Naive thymus-derived CD8-positive, alpha-beta T cell (primary cell): ENCODE measurements at regions not wholly inside any gene's neighbourhood (a gene's known extent, or its start where the extent isn't known, plus 50 kb on each side); places are given as distances from the start of the nearest gene placed in this dataset.

Experiments
- ATAC-seq, 2 donors: fragments of 150-1000 bp; cut with Tn5 transposase in 1 of 2; sonication (Bioruptor Pico), chemical (Tn5 transposase) in 1 of 2; 1 replicate in 1 of 2; 2 replicates in 1 of 2; pipeline ENCODE4 v1.10.0; 2021; ENCODE audit warnings: mild to moderate bottlenecking in 2 of 2, moderate library complexity in 2 of 2
- POLR2A ChIA-PET: fragments of 350-600 bp; sonication (Branson Sonifier 250); formaldehyde crosslinking; loops from one replicate; lab custom pipeline; 2021; ENCODE audit warnings: antibody characterized with exemption; lab: Charles Lee
- DNase-seq, 10 donors: peaks; one replicate each; pipeline versions ENCODE4 v3.0.0 to v3.0.0-alpha.2; 2020 to 2022
- H3K27ac Mint-ChIP-seq, 10 donors: one replicate each; pipeline ENCODE4 v1.8.0; 2020 to 2022; ENCODE audit warnings: mild to moderate bottlenecking in 10 of 10, mixed read lengths in 10 of 10, moderate library complexity in 4 of 10, inconsistent platforms in 1 of 10
- H3K27me3 Mint-ChIP-seq, 5 donors: one replicate each; pipeline ENCODE4 v1.8.0; 2021 to 2022; ENCODE audit warnings: mixed read lengths in 5 of 5
- H3K36me3 Mint-ChIP-seq, 3 donors: one replicate each; pipeline ENCODE4 v1.8.0; 2020 to 2022; ENCODE audit warnings: mixed read lengths in 3 of 3, mild to moderate bottlenecking in 2 of 3, inconsistent platforms in 1 of 3
- H3K4me1 Mint-ChIP-seq, 4 donors: one replicate each; pipeline ENCODE4 v1.8.0; 2021 to 2022; ENCODE audit warnings: mixed read lengths in 4 of 4
- H3K4me3 Mint-ChIP-seq, 10 donors: one replicate each; pipeline ENCODE4 v1.8.0; 2020 to 2022; ENCODE audit warnings: mild to moderate bottlenecking in 10 of 10, mixed read lengths in 10 of 10, moderate library complexity in 6 of 10, inconsistent platforms in 1 of 10
- H3K9me3 Mint-ChIP-seq, 9 donors: one replicate each; pipeline ENCODE4 v1.8.0; 2020 to 2022; ENCODE audit warnings: mixed read lengths in 9 of 9, mild to moderate bottlenecking in 3 of 9, inconsistent platforms in 1 of 9, moderate library complexity in 1 of 9

DNA sequence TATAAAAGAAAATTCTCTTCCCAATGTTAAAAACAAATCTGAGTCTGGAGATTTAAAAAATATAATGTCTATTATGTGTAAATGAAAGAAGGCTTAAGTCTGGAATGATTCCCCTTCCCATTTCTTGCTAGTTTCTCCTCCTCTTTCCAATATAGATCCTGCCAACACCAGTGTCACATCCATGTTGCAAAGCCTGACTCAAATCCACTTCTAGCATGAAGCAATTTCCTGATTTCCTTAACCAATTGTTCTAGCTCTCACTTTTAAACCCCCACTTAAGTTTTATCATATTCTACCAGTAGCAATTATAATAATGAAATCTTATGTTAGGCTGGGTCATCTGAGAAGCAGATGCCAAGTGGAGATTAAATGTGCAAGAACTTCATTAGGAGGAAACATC is 100.1 kb upstream of the SEC61G start:
- POLR2A ChIA-PET = no interaction called here
- ATAC-seq = no peak
- no peak for DNase-seq
- Mint-ChIP-seq H3K4me3 (no peak overlapping the region), H3K36me3 (peaks cover 0 to 11% (median 0%) of the 10 kb centered on the region in 3 donors), H3K9me3 (peaks cover 0 to 14% (median 7%) of the 10 kb centered on the region in 9 donors), H3K4me1 (peaks cover 0 to 1% (median 0%) of the 10 kb centered on the region in 4 donors), H3K27ac (no peak overlapping the region), H3K27me3 (peaks cover 5 to 33% (median 17%) of the 10 kb centered on the region in 5 donors)

- no peak for DNase-seq
- H3K27ac Mint-ChIP-seq = no peak overlapping the region
- POLR2A ChIA-PET = no interaction called here
- ATAC-seq = no peak
- peaks cover 0 to 8% (median 0%) of the 10 kb centered on the region in 3 donors for H3K36me3 Mint-ChIP-seq
- H3K4me3 Mint-ChIP-seq = no peak overlapping the region
- H3K27me3 Mint-ChIP-seq = peaks cover 5 to 33% (median 17%) of the 10 kb centered on the region in 5 donors
- H3K9me3 Mint-ChIP-seq = peaks cover 0 to 9% (median 3%) of the 10 kb centered on the region in 9 donors
- peaks cover 0 to 1% (median 0%) of the 10 kb centered on the region in 4 donors for H3K4me1 Mint-ChIP-seq
These were observed 100.5 kb upstream of the SEC61G start for GRCh38 chr7:54859545-54859944.

DNA sequence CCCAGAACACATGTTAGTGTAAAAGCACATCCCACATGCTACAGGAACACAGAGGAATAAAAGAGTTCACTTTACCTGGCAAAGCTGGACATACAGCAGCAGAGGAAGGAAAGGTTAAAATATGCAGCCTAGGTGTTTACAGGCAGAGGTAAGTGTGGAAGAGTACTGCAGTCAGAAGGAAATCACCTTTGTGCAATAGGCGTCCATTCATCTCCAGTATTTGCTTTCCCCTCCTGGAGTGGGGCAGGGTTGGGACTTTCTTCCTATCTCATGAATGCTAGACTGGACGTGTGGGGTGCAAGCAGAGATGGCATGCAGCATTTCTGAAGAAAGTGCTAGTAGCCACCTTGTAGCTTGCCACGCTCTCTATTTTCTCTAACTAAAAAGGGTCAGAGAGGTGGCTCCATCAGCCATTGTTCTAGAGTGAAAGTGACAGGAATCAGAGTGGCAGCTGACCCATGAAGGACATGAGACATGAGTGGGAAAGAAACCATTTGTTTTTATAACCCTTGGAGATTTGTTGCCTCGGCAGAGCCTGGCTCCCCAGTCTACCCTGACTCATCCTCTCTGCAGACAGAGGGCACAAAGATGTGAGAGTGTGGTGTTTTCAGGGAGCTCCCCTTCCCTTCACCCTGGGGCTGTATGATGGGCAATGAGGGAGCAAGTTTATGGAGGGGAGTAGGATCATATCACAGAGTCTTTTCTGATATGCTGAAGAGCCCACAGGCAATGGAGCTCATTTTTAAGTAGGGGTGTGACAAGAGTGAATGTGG is 101.2 kb upstream of the SEC61G start:
- DNase-seq (no peak), ATAC-seq (no peak)
- POLR2A ChIA-PET = no interaction called here
- Mint-ChIP-seq H3K36me3 (peaks cover 0 to 5% (median 0%) of the 10 kb centered on the region in 3 donors), H3K4me3 (no peak overlapping the region), H3K4me1 (peaks cover 0 to 1% (median 0%) of the 10 kb centered on the region in 4 donors), H3K27me3 (peaks cover 5 to 33% (median 17%) of the 10 kb centered on the region in 5 donors), H3K9me3 (peaks cover 0 to 6% (median 0%) of the 10 kb centered on the region in 9 donors), H3K27ac (no peak overlapping the region)

GRCh38 chr7:54860843-54861242 is 101.8 kb upstream of the SEC61G start:
- peaks cover 0 to 6% (median 0%) of the 10 kb centered on the region in 9 donors for H3K9me3 Mint-ChIP-seq
- no peak for DNase-seq
- ATAC-seq = no peak
- H3K27me3 Mint-ChIP-seq = peaks cover 5 to 33% (median 17%) of the 10 kb centered on the region in 5 donors
- POLR2A ChIA-PET = no interaction called here
- H3K27ac Mint-ChIP-seq = no peak overlapping the region
- no peak overlapping the region for H3K4me3 Mint-ChIP-seq
- H3K4me1 Mint-ChIP-seq = peaks cover 0 to 1% (median 0%) of the 10 kb centered on the region in 4 donors
- peaks cover 0 to 5% (median 0%) of the 10 kb centered on the region in 3 donors for H3K36me3 Mint-ChIP-seq

- POLR2A ChIA-PET = no interaction called here
- Mint-ChIP-seq H3K27ac (no peak overlapping the region), H3K4me3 (no peak overlapping the region), H3K9me3 (no peaks in the 10 kb centered on the region), H3K4me1 (peaks cover 0 to 1% (median 0%) of the 10 kb centered on the region in 4 donors), H3K36me3 (no peaks in the 10 kb centered on the region), H3K27me3 (peaks cover 0 to 16% (median 7%) of the 10 kb centered on the region in 5 donors)
- ATAC-seq (no peak), DNase-seq (no peak)
These were observed 105.7 kb upstream of the SEC61G start for GRCh38 chr7:54864663-54865062.

DNA sequence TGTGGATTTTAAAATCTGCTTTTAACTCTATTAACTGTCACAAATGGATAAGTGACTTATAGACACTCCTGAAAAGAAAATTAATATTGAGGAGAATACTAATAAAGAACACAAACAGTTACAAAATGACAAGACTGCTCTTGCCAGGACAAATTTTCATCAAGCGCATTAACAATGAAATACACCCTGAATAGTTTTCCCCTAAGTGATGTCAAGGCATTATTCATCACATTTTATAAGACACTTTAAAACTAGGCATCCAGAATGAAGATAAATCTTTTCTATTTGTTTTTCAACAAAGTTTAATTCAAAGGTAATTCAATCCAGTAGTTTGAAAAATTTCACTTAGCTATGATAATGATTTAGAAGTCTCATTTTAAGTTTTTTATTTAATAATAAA is 110.5 kb upstream of the SEC61G start:
- no peaks in the 10 kb centered on the region for H3K9me3 Mint-ChIP-seq
- no peak overlapping the region for H3K4me3 Mint-ChIP-seq
- H3K27ac Mint-ChIP-seq = no peak overlapping the region
- POLR2A ChIA-PET = no interaction called here
- DNase-seq = no peak
- no peak for ATAC-seq
- H3K4me1 Mint-ChIP-seq = no peaks in the 10 kb centered on the region
- H3K27me3 Mint-ChIP-seq = peaks cover 0 to 10% (median 4%) of the 10 kb centered on the region in 5 donors
- no peaks in the 10 kb centered on the region for H3K36me3 Mint-ChIP-seq

- DNase-seq (no peak), ATAC-seq (no peak)
- Mint-ChIP-seq H3K27me3 (peaks cover 1 to 21% (median 4%) of the 10 kb centered on the region in 5 donors), H3K4me1 (no peaks in the 10 kb centered on the region), H3K9me3 (peaks cover 0 to 2% (median 0%) of the 10 kb centered on the region in 9 donors), H3K36me3 (no peaks in the 10 kb centered on the region), H3K4me3 (no peak overlapping the region), H3K27ac (no peak overlapping the region)
- POLR2A ChIA-PET = no interaction called here
These were observed 115.8 kb upstream of the SEC61G start for GRCh38 chr7:54874804-54875203.

GRCh38 chr7:54877683-54878082 is 118.7 kb upstream of the SEC61G start:
- POLR2A ChIA-PET = no interaction called here
- H3K4me3 Mint-ChIP-seq = no peak overlapping the region
- peaks cover 0 to 2% (median 0%) of the 10 kb centered on the region in 9 donors for H3K9me3 Mint-ChIP-seq
- H3K27ac Mint-ChIP-seq = no peak overlapping the region
- DNase-seq = no peak
- H3K36me3 Mint-ChIP-seq = no peaks in the 10 kb centered on the region
- no peak for ATAC-seq
- H3K27me3 Mint-ChIP-seq = peaks cover 0 to 23% (median 3%) of the 10 kb centered on the region in 5 donors
- H3K4me1 Mint-ChIP-seq = no peaks in the 10 kb centered on the region

GRCh38 chr7:54878339-54878738 is 119.3 kb upstream of the SEC61G start:
- Mint-ChIP-seq H3K27me3 (peaks cover 0 to 23% (median 1%) of the 10 kb centered on the region in 5 donors), H3K36me3 (no peaks in the 10 kb centered on the region), H3K4me3 (no peak overlapping the region), H3K9me3 (peaks cover 0 to 2% (median 0%) of the 10 kb centered on the region in 9 donors), H3K4me1 (no peaks in the 10 kb centered on the region), H3K27ac (no peak overlapping the region)
- POLR2A ChIA-PET = no interaction called here
- no peak for DNase-seq
- ATAC-seq = no peak

DNA sequence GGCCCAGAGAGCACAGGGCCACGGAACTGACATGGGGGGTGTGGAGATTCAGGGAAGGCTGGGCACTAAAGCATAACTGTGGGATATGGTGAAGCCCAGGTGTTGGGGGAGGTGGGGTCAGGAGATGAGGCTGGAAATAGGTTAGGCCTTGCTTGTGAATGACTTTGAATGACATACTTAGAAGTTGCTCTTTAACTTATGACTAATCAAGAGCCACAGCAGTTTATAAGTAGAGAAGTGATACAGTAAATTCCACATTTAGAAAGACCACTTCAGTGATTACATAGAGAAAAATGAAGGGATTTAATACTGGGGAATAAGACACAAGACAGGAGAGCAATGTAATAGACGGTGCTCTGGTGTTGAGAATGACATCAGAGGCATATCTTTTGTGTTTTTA is 120.8 kb upstream of the SEC61G start:
- H3K27me3 Mint-ChIP-seq = peaks cover 0 to 23% (median 0%) of the 10 kb centered on the region in 5 donors
- no peak for ATAC-seq
- POLR2A ChIA-PET = no interaction called here
- H3K4me3 Mint-ChIP-seq = no peak overlapping the region
- no peaks in the 10 kb centered on the region for H3K4me1 Mint-ChIP-seq
- H3K27ac Mint-ChIP-seq = no peak overlapping the region
- H3K9me3 Mint-ChIP-seq = peaks cover 0 to 2% (median 0%) of the 10 kb centered on the region in 9 donors
- H3K36me3 Mint-ChIP-seq = no peaks in the 10 kb centered on the region
- DNase-seq = no peak

DNA sequence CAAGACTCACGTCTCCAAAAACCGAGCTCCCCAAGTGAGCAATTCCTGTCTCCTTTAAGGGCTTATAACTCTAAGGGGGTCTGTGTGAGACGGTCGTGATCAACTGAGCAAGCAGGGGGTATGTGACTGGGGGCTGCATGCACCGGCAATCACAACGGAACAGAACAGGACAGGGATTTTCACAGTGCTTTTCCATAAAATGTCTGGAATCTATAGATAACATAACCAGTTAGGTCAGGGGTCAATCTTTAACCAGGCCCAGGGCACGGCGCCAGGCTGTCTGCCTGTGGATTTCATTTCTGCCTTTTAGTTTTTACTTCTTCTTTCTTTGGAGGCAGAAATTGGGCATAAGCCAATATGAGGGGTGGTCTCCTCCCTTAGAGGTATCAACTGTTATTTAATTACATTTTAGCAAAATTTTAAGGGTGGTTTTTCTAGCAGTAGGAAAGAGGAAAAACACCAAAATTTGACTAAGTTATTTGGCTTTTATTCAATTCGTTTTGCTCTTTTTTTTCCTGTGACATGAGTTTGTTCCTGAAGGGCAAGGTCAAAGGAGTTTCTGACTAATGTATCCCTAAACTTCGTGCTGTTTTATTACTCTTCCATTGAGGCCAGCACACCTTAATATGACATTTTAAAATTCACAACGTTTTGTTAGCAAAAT is 121.4 kb upstream of the SEC61G start:
- Mint-ChIP-seq H3K27me3 (peaks cover 0 to 23% (median 0%) of the 10 kb centered on the region in 5 donors), H3K4me1 (no peaks in the 10 kb centered on the region)
- POLR2A ChIA-PET = no interaction called here

DNA sequence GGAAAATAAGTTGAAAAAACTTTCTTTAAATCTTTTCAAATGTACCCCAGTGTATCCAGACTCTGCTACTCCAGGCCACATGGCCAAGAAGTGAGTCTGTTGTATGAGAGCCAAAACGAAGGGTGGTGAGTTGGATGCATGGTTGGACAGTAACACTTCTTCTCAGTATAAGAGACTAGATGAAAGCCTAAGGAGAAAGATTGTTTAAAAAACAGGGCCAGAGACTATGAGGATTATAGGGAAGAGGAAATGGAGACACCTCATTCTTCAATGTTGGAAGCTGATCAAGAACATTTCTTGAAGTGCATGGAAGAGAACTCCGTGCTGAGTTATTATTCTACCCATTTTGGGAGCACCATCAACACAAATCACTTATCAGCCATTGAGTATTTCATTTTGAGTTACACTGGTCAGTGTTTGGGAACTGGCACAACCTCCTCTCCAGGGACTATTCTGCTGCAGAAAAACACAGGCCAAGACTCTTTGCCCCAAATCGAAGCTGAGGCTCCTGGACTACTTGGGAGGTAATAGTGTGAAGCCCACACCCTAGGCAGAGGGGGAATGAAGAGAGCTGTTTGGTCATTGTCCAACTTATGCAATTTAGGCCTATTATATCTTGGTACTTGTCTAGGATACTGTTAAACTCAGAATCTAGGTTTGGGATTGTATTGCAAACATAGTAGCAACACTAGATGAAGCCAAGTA is 123.0 kb upstream of the SEC61G start:
- ATAC-seq (no peak), DNase-seq (no peak)
- peaks cover 0 to 4% (median 0%) of the 10 kb centered on the region in 9 donors for H3K9me3 Mint-ChIP-seq

More for the DNA sequence above, 121.4 kb upstream of the SEC61G start:
- ATAC-seq (no peak), DNase-seq (no peak)
- H3K9me3 Mint-ChIP-seq = peaks cover 0 to 2% (median 0%) of the 10 kb centered on the region in 9 donors
- H3K36me3 Mint-ChIP-seq = no peaks in the 10 kb centered on the region
- no peak overlapping the region for H3K4me3 Mint-ChIP-seq
- no peak overlapping the region for H3K27ac Mint-ChIP-seq

More for the DNA sequence above, 123.0 kb upstream of the SEC61G start:
- Mint-ChIP-seq H3K36me3 (no peaks in the 10 kb centered on the region), H3K4me3 (no peak overlapping the region), H3K27me3 (peaks cover 0 to 34% (median 0%) of the 10 kb centered on the region in 5 donors), H3K4me1 (no peaks in the 10 kb centered on the region), H3K27ac (no peak overlapping the region)
- POLR2A ChIA-PET = no interaction called here
